Activated CD4-positive, alpha-beta T cell treated with anti-CD3 and anti-CD28 coated beads for 36 hours (primary cell): ENCODE measurements at regions not wholly inside any gene's neighbourhood (a gene's known extent, or its start where the extent isn't known, plus 50 kb on each side); places are given as distances from the start of the nearest gene placed in this dataset.
A peak's percentile ranks its signal among the peaks of the same experiment; 100 is the strongest.

Experiments
- ATAC-seq: fragments of 200-7000 bp; cut with Tn5 transposase; one replicate; pipeline ENCODE4 v1.10.0; 2021; ENCODE audit warnings: mild to moderate bottlenecking, moderate library complexity
- CTCF ChIA-PET: fragments of 350-600 bp; sonication (Branson Sonifier 250); formaldehyde crosslinking; loops from one replicate; lab custom pipeline; 2021; ENCODE audit warnings: antibody characterized with exemption; lab: Charles Lee
- POLR2A ChIA-PET: fragments of 350-600 bp; sonication (Branson Sonifier 250); formaldehyde crosslinking; loops from one replicate; lab custom pipeline; 2021; ENCODE audit warnings: antibody characterized with exemption, inconsistent platforms; lab: Charles Lee
- DNase-seq: peaks from one replicate; pipeline ENCODE4 v3.0.0-alpha.2; 2020
- H3K27ac Mint-ChIP-seq: one replicate; pipeline ENCODE4 v1.8.0; 2021; ENCODE audit warnings: mixed read lengths
- H3K27me3 Mint-ChIP-seq: one replicate; pipeline ENCODE4 v1.8.0; 2021; ENCODE audit warnings: mixed read lengths
- H3K36me3 Mint-ChIP-seq: one replicate; pipeline ENCODE4 v1.8.0; 2021; ENCODE audit warnings: low read depth, mixed read lengths
- H3K4me1 Mint-ChIP-seq: one replicate; pipeline ENCODE4 v1.8.0; 2021; ENCODE audit warnings: mixed read lengths
- H3K4me3 Mint-ChIP-seq: one replicate; pipeline ENCODE4 v1.8.0; 2021; ENCODE audit warnings: mild to moderate bottlenecking, moderate library complexity, mixed read lengths
- H3K9me3 Mint-ChIP-seq: one replicate; pipeline ENCODE4 v1.8.0; 2021; ENCODE audit warnings: low read depth, mixed read lengths
- intact Hi-C, 2 experiments: fragments of 100-400 bp; cut with DNase I in 1 of 2; cut with micrococcal nuclease in 1 of 2; formaldehyde crosslinking; loops; one replicate each; pipeline versions ENCODE4 v1.14.2 to v1.15.1; 2022 to 2024; cut with DNase I, micrococcal nuclease

DNA sequence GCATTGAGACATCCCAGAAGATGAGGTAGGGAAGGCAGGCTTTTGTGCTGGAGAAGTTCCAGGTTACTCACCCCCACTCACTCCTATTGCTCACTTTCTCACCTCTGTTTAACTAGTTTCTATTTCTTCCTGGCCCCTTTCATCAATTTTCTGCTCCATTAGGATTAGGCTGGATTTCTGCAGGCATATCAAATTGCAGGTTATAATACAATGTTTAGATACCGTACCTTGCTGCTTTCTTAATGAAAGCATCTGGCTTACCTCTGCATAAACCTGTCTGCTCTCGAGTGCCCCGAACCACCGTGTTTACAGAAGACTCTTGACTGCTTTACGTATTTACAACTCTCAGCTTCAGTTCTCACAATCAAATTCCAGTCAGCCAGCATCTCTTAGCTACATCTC, 173.7 kb downstream of the ADAMTS15 start:
- ChIA-PET CTCF (no interaction called here), POLR2A (no interaction called here)
- Mint-ChIP-seq H3K4me1 (no peaks in the 10 kb centered on the region), H3K9me3 (peaks cover 3% of the 10 kb centered on the region), H3K27me3 (peaks cover 22% of the 10 kb centered on the region), H3K36me3 (no peaks in the 10 kb centered on the region), H3K4me3 (no peak overlapping the region), H3K27ac (no peak overlapping the region)
- DNase-seq, result no peak
- intact Hi-C loops, result no loop called here
- no peak for ATAC-seq

DNA sequence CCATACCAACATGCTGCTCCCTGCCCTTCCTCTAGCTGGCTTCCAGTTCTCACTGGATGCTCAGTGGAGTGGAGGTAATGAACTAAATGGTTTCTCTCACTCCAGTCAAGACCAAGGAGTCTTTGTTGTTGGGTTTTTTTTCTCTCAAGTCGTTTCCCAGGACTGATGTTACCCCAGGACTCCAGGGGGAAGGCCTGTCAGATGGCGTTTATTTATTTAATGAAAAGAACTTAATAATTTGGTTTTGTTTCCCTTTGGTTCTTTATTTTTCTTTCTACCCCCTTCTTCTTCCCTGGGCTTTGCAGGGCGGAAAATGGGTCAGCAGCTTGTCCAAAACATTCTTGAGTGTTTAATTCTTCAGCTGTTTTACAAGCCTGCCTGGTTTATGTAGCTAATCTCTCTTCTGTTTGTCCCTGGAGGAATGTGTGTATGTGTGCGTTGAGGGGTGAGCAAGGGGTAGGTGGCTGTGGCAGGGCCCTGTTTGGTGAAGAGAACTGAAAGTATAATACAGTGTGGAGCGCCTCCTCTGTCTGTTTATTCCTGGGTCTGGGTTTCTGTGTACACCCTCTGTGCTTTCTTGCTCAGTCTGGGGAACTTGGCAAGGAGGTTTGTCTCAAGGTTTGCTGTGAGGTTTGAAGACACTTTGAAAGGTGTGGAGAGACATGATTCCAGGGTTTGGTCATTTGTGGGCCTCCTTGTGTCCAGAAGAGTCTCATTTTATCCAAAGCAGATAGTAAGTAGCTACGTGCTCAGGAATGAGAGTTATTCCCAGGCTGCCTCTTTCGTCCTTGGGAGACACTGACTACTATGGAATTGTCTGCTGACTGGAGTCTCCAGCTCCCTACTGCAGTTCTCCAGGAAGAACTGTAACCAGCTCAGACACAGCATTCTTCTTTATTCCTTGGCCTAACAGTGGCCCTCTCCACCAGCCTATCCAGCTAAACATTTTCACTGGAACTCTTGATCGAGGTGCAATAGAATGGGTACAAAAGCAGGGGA, 175.5 kb downstream of the ADAMTS15 start:
- H3K4me3 Mint-ChIP-seq, result no peak overlapping the region
- H3K27ac Mint-ChIP-seq, result no peak overlapping the region
- POLR2A ChIA-PET, result no interaction called here
- intact Hi-C loops, result no loop called here
- CTCF ChIA-PET, result no interaction called here
- peaks cover 26% of the 10 kb centered on the region for H3K27me3 Mint-ChIP-seq
- no peak for DNase-seq
- H3K4me1 Mint-ChIP-seq, result no peaks in the 10 kb centered on the region
- peaks cover 3% of the 10 kb centered on the region for H3K9me3 Mint-ChIP-seq
- no peak for ATAC-seq
- no peaks in the 10 kb centered on the region for H3K36me3 Mint-ChIP-seq

DNA sequence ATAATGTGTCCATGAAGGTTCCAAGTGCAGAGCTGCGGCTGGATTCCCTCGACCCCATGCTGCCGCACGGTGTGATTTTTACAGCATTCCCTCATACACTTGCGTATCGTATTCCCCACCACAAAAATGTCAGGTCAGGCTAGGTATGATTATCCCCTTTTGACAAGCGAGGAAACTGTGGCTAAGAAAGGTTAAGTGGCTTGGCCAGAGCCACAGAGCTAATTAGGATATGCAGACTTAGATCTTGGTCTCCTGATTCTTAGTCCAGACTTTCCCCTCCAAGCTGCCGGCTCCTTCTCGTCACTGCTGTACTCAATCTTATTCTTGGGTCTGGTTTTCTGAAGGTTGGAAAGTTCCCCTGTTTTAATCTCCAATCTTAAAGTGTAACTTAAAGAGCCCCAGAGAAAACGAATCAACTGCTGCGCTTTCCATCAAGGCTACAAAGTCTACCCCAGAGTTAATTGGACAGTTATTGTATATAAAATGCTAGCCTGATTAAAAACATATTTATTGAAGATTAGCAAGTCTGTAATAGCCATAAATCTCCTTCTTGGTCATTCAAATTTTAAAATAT, 176.6 kb downstream of the ADAMTS15 start:
- CTCF ChIA-PET, result no interaction called here

DNA sequence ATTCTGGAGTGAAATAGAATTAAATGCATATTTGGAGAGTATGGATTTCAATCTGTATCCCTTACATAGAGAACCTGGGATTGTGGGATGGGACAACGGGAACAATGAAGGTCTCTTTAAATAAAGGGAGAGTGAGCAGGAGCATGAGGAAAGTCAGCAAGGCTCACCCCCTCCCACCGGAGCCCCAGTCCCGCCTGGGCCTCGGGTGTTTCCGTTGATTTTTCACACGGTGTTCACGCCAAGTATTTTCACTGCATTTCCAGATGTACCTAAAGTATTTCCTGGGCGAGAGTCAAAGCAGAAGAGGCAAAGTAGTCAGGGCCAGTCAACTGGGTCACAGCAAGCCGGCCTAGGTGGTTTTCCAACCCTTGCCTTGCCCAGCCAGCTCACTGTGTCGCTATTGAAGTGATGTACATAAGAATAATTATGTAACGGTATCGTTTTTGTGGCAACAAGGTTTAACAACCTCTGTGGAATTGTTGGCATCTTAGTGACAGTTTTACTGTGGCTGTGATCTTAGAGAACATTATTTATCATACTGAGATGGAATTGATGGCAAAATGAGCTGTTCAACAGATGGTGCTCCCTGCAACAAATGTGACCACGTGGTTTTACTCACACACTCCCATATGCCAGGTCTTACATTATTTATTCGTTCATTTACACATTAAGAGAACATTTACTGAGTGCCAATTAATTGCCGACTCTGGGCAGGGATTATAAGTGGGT, 177.3 kb downstream of the ADAMTS15 start:
- no peak overlapping the region for H3K27ac Mint-ChIP-seq
- POLR2A ChIA-PET, result no interaction called here
- peaks cover 2% of the 10 kb centered on the region for H3K4me1 Mint-ChIP-seq
- no peaks in the 10 kb centered on the region for H3K9me3 Mint-ChIP-seq
- no peak for DNase-seq
- H3K4me3 Mint-ChIP-seq, result no peak overlapping the region
- H3K36me3 Mint-ChIP-seq, result no peaks in the 10 kb centered on the region
- CTCF ChIA-PET, result interaction anchor here (0.6 kb wide), 1 partner anchor 195 kb away, joined by 3 read pairs; no protein-coding TSS in a partner anchor
- peaks cover 21% of the 10 kb centered on the region for H3K27me3 Mint-ChIP-seq
- ATAC-seq, result no peak
- intact Hi-C loops, result no loop called here

More for the DNA sequence above, 176.6 kb downstream of the ADAMTS15 start:
- no peak overlapping the region for H3K4me3 Mint-ChIP-seq
- ATAC-seq (no peak), DNase-seq (no peak)
- peaks cover 21% of the 10 kb centered on the region for H3K27me3 Mint-ChIP-seq
- no peaks in the 10 kb centered on the region for H3K4me1 Mint-ChIP-seq
- H3K9me3 Mint-ChIP-seq, result no peaks in the 10 kb centered on the region
- no peaks in the 10 kb centered on the region for H3K36me3 Mint-ChIP-seq
- intact Hi-C loops, result no loop called here
- POLR2A ChIA-PET, result no interaction called here
- no peak overlapping the region for H3K27ac Mint-ChIP-seq

DNA sequence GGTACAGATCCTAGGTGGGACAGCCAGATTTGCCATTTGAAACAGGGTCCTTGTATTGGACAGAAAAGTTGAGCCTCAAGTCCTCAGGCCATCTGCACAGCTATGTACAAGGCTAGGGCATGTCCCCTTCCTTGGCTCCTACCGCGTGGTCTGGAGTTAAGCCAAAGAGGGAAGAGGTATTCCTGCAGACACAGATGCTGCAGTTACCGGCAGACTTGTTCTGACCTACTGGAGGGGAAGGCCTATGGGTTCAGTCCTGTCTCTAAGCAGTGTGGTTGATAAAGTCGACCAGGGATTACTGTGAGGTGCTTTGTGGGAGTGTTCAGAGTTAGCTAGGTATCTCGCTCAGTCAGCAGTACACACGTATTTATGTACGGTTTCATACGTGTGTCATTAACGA, 180.6 kb downstream of the ADAMTS15 start:
- Mint-ChIP-seq H3K27me3 (peaks cover 17% of the 10 kb centered on the region), H3K27ac (no peak overlapping the region), H3K9me3 (no peaks in the 10 kb centered on the region), H3K4me1 (peaks cover 7% of the 10 kb centered on the region), H3K36me3 (no peaks in the 10 kb centered on the region), H3K4me3 (no peak overlapping the region)
- DNase-seq (no peak), ATAC-seq (no peak)
- POLR2A ChIA-PET, result no interaction called here
- intact Hi-C loops, result no loop called here
- CTCF ChIA-PET, result interaction anchor here (1.3 kb wide), 1 partner anchor 197 kb away, joined by 3 read pairs; no protein-coding TSS in a partner anchor

DNA sequence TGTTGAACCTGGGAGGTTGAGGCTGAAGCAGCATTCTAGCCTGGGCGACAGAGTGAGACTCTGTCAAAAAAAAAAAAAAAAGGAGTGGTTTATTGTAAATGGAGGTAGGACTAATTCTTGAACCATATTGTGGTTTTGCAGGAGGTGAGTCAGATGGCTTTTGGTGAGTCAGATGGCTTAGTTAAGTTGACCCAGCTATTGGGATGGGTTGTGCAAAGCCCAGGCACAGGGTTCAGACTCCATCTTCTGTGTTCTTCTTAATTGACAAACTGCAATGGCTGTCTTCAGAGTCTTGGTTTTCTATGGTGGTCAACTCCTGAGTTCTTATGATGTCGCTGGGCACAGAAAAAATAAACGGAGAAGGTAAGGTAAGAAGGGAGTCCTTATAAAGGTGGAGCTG, 182.7 kb downstream of the ADAMTS15 start:
- Mint-ChIP-seq H3K4me3 (no peak overlapping the region), H3K27me3 (peaks cover 17% of the 10 kb centered on the region), H3K27ac (no peak overlapping the region), H3K9me3 (no peaks in the 10 kb centered on the region), H3K4me1 (peaks cover 11% of the 10 kb centered on the region), H3K36me3 (no peaks in the 10 kb centered on the region)
- intact Hi-C loops, result loop anchor here in 1 of 2 experiments (10.0 kb wide), 1 partner anchor 196 kb away; no protein-coding TSS in a partner anchor
- ChIA-PET CTCF (no interaction called here), POLR2A (no interaction called here)
- ATAC-seq (peak; percentile 93), DNase-seq (peak; percentile 49)

DNA sequence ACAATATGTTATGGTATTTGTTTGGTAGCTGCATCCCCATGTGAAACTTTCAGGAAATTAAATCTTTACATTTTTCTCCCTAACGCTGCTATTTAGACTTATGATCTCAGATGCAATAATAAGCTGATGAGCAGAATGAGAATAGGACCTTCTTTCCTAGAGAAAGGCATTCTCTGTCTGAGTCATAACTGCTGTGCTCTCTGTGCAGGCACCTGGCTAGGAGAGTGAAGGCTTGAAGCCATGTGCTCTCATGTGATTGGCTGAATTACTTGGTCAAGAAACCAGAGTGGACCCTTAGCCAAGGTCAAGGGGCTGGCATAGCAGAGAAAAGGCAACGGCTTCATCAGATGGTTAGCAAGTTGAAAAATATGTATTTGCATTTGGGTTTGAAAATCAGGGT, 185.0 kb downstream of the ADAMTS15 start:
- peaks cover 19% of the 10 kb centered on the region for H3K27me3 Mint-ChIP-seq
- H3K36me3 Mint-ChIP-seq, result no peaks in the 10 kb centered on the region
- no peak overlapping the region for H3K27ac Mint-ChIP-seq
- POLR2A ChIA-PET, result no interaction called here
- no peak overlapping the region for H3K4me3 Mint-ChIP-seq
- peaks cover 11% of the 10 kb centered on the region for H3K4me1 Mint-ChIP-seq
- CTCF ChIA-PET, result no interaction called here
- DNase-seq (no peak), ATAC-seq (no peak)
- intact Hi-C loops, result loop anchor here in 1 of 2 experiments (10.0 kb wide), 1 partner anchor 199 kb away; no protein-coding TSS in a partner anchor
- no peaks in the 10 kb centered on the region for H3K9me3 Mint-ChIP-seq

DNA sequence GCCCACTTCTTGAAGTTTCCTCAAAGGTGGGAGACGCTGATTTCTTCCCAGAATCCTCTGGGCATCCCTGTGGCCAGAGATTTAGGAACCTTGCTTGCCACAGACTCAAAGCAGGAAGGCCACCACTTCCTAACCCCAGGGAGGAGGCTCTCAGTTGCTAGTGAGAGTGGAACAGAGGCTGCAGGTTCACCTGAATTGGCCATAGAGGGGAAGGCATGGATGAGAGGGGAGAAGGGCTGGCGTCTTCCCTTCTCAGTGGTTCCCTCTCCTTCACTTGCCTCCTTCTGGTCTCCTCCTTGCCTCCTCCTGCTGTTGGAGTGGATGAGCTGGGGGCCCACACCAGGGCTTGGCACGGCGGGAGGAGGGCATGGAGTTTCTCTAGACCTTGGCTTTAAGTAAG, 185.7 kb downstream of the ADAMTS15 start:
- ChIA-PET CTCF (interaction anchor here (0.7 kb wide), 1 partner anchor 73 kb away, joined by 3 read pairs; no protein-coding TSS in a partner anchor), POLR2A (no interaction called here)
- Mint-ChIP-seq H3K4me3 (no peak overlapping the region), H3K27me3 (peaks cover 16% of the 10 kb centered on the region), H3K36me3 (no peaks in the 10 kb centered on the region), H3K27ac (no peak overlapping the region), H3K4me1 (peaks cover 11% of the 10 kb centered on the region), H3K9me3 (no peaks in the 10 kb centered on the region)
- ATAC-seq, result no peak
- DNase-seq, result no peak
- intact Hi-C loops, result loop anchor here in 1 of 2 experiments (10.0 kb wide), 1 partner anchor 199 kb away; no protein-coding TSS in a partner anchor

DNA sequence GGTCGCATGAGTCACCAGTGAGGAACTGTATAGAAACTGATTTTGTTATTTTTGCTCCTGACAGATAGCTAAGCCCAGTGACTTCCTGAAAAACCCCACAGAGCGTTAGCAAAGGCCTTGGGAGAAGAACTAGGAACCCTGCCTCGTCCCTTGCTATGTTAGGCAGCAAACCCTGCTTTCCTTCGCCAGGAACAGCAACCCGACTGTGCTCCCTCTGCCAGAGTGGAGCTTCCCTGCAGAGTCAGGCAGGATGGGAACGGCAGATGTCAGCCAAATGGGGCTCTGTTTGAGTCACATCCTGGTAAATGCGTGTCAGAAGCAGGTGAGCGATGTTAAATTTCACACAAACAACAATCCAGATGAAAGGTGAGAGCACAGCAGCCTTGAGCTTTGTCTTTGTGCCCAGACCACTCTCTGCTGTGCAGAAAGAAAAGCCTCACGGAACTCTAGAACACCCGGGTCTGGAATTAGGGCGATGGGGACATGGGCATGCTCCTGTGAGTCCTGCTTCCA, 186.6 kb downstream of the ADAMTS15 start:
- H3K27ac Mint-ChIP-seq, result no peak overlapping the region
- peaks cover 20% of the 10 kb centered on the region for H3K27me3 Mint-ChIP-seq
- H3K4me3 Mint-ChIP-seq, result no peak overlapping the region
- no peaks in the 10 kb centered on the region for H3K9me3 Mint-ChIP-seq
- peak; percentile 47 for DNase-seq
- H3K36me3 Mint-ChIP-seq, result no peaks in the 10 kb centered on the region
- H3K4me1 Mint-ChIP-seq, result peaks cover 11% of the 10 kb centered on the region
- peak; percentile 39 for ATAC-seq
- POLR2A ChIA-PET, result no interaction called here
- intact Hi-C loops, result loop anchor here in 1 of 2 experiments (10.0 kb wide), 1 partner anchor 200 kb away; no protein-coding TSS in a partner anchor
- CTCF ChIA-PET, result no interaction called here

DNA sequence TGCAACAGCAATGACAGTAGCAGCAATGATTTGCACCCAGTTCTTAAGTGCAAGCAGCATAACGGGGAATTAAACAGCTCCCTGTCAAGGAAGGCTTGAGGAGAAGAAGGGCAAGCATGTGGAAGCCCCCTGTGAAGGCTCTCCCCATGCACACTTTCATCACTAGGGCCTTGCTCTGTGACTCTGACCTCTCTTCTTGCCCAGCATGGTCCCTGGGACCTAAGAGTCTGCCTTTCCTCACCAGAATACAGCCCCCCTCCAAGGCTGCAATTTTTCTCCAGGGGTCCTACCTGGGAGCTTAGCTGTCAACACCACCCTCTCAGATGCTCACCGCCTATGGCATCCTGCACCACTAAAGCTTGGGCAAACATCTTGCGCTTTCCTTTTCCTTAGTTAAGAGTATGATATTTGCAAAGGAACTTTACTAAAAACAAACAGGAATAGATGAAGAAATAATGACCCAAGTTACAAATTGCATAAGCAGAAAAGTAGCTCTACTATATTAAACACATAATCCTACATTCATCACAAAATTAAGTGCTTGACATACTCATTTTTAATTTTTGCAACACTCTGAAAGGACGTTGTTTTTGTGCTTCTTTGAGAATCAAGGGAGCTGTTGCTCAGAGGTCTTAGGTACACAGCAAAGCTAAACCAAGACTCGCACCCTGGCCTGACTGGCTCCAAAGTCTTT, 187.6 kb downstream of the ADAMTS15 start:
- peaks cover 20% of the 10 kb centered on the region for H3K27me3 Mint-ChIP-seq
- DNase-seq, result no peak
- ChIA-PET CTCF (interaction anchor here (1.6 kb wide), 1 partner anchor 226 kb away, joined by 3 read pairs; no protein-coding TSS in a partner anchor), POLR2A (no interaction called here)
- H3K36me3 Mint-ChIP-seq, result no peaks in the 10 kb centered on the region
- ATAC-seq, result no peak
- H3K27ac Mint-ChIP-seq, result no peak overlapping the region
- peaks cover 5% of the 10 kb centered on the region for H3K4me1 Mint-ChIP-seq
- H3K9me3 Mint-ChIP-seq, result no peaks in the 10 kb centered on the region
- intact Hi-C loops, result loop anchor here in 1 of 2 experiments (10.0 kb wide), 1 partner anchor 201 kb away; no protein-coding TSS in a partner anchor
- no peak overlapping the region for H3K4me3 Mint-ChIP-seq
